HEK293 (cell line): ENCODE measurements at regions not wholly inside any gene's neighbourhood (a gene's known extent, or its start where the extent isn't known, plus 50 kb on each side); places are given as distances from the start of the nearest gene placed in this dataset.

ENCODE experiments used
- CTCF ChIP-seq: fragments of 450-650 bp; formaldehyde crosslinking; IDR thresholded peaks from 2 replicates; pipeline ENCODE4 v1.5.1; 2016; ENCODE audit warnings: missing biosample characterization, missing genetic modification characterization
- TRIM28 ChIP-seq: IDR thresholded peaks from 2 replicates; pipeline ENCODE4 v1.6.1; 2011; ENCODE audit warnings: low read length, control low read depth, borderline replicate concordance
- ZEB2 ChIP-seq: fragments of 450-650 bp; formaldehyde crosslinking; IDR thresholded peaks from 2 replicates; pipeline ENCODE4 v1.5.1; 2016; ENCODE audit warnings: missing biosample characterization, missing genetic modification characterization
- ZNF416 ChIP-seq: fragments of 450-650 bp; formaldehyde crosslinking; IDR thresholded peaks from 2 replicates; pipeline ENCODE4 v1.5.1; 2016; ENCODE audit warnings: missing biosample characterization, missing genetic modification characterization

DNA sequence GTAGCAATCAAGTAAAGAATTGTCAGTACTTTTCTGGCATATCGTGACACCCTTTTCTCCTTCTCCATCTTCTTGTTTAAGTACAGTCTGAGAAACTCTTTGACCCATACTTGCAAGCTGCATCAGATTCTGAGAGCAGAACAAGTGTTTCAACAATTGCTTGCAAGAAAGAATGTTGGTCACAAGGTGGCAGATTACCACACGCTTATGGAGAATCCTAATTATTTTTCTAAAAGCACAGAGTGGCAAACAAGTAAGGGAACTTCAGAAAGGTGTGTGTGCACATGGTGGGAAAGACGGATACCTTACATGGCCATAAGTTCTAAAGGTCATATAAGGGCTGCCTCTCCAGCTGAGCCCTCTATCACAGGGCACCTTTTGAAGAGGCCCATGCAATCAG is 136.4 kb upstream of the FGF13 start:
- peak; percentile 28; the same call in 1 of the 2 replicates for TF ChIP-seq CTCF
- no peak for TF ChIP-seq ZNF416 (tag by site-specific recombination)
- no peak for TF ChIP-seq ZEB2
- TF ChIP-seq TRIM28, result 0 out of 2 replicates have a peak, but pooled peaks have one; percentile 13
